Middle frontal gyrus (tissue), 1 donor: ENCODE measurements at regions not wholly inside any gene's neighbourhood (a gene's known extent, or its start where the extent isn't known, plus 50 kb on each side); places are given as distances from the start of the nearest gene placed in this dataset.

Experiments
- DNase-seq: peaks from one replicate; pipeline ENCODE4 v3.0.0-alpha.2; 2015; ENCODE audit warnings: low spot score; ENCODE audit errors: extremely low spot score

DNA sequence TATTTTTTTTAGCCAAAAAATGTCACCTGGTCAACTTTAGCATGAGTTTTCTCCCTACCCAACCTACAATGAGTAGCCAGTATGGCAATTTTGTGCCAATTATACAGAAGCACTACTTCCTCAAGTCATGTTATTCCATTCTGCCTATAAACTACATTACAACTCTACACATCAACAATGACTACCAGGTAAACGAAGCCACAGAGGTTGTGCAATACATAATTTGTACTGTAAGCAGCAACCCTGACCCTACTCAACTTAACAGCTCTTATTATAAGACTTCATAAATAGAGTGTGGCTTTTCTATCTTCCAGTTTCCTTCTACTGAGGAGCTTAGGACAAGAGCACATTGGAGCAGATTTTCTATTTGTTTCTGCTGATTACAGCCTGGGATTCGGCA lies 160.5 kb downstream of the HS3ST1 start:
- no peak for DNase-seq

DNA sequence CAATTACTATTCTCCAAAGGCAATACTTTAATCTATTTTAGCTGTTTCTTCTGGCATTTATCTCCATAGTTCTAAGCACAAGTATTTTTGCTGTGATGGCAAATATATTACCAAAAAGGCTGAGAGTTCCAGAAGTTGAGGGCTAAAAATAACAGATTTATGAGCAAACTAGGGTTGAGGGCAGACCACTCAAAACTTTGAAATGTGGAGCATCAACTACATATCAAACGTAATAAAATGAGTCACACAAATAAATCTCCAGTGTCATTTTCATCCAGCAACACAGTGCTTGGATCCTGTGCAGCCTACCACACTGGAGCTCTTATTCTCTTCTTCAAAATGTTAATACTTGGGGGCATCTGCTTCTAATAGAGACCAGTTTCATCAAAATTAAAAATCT lies 163.9 kb downstream of the HS3ST1 start:
- DNase-seq: no peak

DNA sequence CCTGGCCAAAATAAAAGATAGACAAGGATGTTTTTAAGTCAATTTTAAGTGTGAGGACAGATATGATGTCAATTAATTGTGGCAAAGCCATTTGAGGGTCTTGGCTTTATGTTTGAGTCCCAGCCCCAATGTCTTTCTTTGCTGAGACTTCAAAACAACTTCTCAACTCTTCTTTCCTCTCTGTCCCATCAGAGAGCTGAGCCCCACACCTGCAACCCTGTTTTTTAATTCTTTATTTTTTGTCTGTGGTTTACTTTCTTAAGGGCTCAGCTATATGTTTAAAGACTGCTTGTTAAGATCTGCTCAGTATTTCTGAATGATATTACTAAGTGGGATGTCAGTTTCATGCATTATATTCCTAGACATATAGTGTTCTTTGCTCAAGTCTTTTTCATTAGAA lies 164.3 kb downstream of the HS3ST1 start:
- DNase-seq: no peak

DNA sequence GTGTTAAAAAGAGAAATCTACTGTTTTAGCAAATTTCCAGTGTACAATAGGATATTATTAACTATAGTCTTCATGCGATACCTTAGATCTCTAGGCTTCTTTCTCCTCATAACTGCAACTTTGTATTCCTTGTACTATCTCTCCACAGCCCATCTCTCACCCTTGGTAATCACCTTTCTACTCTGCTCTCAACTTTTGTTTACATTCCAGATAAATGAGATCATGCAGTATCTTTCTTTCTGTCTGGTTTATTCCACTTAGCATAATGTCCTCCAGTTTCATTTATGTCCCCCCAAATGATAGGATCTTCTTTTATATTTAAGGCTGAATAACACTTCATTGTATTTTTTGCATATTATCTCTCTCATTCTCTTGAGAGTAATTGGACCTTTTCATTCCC lies 165.5 kb downstream of the HS3ST1 start:
- DNase-seq: no peak

DNA sequence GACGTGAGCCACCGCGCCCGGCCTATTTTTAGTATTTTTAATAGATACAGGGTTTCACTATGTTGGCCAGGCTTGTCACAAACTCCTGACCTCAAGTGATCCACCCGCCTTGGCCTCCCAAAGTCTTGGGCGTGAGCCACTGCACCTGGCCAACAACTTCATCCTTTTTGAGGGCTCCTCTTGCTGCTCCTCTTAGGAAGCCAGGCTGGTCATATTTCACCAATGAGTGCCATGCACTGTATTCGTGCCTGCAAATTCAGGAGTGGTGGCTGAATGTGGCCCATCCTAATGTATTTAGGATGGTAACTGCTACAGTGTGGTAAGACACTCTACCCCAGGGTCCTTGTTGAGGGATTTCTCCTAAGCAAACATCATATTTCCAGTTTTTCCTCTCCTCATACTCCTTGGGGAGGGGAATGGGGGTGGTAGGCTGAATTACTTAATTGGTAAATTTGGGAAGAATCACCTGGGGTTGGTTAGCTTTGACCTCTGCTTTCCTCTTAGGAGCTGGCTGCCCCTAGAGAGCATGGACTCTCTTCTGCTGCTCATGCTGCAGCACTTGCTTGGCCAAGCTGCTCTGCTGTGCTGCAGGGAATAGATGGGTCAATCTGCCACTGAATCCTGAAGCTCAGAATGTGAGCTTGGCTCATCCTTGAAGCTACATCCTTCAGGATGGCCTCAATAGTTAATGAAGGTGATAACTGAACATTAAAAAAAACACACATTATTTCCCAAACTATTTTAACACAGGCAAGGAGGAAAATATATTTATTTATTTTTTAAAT lies 167.4 kb downstream of the HS3ST1 start:
- no peak for DNase-seq

DNA sequence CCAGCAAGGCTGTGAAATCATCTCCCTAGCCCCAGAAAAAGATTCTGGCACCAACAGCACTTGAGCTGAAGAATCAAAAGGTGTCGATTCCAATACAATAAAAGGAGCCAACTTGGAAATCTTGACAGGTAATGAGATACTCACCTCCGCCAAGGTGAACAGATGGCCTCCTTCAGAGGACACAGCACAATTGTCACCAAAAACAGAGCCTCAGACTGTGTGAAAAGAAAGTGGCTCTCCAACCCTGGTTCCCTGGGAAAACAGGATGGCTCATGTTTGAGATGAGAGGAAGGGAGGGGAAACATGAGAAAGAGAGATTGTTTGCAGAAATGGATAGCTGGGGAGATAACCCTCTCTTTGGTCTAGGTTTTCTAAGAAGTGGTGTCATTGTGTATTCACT lies 168.9 kb downstream of the HS3ST1 start:
- no peak for DNase-seq

DNA sequence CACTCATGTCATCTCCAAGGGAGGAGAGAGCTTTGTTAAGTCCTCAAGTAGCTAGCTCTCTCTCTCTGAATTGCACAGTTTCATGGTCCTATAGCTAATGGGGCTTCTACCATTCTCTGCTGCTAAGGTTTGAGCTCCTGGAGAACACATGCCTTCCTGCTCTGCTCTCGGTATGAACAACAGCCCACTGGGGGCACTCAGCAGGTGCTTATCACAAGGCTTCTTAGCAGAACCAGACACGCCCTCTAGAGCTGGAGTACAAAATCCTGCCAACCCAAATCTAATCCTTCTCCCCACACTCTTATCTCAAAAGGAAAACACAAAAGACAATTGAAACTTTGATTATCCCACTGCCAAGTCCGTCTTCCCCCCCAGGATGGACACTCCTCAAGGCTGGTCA lies 176.5 kb downstream of the HS3ST1 start:
- no peak for DNase-seq

DNA sequence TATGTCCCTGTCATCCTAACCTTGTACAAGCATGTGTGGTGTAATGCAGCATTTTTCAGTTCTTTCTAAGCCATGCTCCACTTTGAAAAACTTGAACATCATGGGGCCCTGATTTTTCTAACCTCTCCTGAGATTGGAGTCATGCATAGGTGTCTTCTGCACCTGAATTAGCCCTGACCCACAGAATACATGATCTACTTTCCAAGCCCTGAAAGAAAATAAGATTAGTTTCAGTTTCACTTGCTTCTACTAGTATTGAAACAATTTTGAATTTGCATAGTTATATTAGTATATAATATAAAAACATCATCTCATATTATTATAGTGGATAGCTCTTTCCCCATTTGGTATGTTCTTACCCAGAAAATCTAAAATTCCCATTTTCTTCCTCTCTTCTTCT lies 178.2 kb downstream of the HS3ST1 start:
- DNase-seq: no peak

DNA sequence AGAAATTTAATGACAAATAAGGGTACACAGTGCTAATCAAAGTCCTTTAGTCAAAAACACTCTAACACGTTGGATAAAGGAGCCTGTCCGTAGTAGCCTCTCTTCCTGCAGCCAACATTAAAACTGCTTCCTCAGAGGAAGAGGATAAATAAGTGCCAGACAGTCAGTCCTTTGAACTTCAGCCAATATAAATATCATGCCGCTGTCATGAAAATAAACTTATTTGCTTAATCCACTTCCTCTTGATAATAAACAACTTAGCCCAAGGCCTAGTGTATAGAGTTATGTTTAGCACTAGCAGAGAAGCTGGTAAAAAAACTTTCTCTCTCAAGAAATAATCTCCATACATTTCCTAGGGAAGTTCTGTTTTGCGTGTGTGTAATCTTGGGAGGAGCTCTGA lies 196.7 kb downstream of the HS3ST1 start:
- DNase-seq: no peak

DNA sequence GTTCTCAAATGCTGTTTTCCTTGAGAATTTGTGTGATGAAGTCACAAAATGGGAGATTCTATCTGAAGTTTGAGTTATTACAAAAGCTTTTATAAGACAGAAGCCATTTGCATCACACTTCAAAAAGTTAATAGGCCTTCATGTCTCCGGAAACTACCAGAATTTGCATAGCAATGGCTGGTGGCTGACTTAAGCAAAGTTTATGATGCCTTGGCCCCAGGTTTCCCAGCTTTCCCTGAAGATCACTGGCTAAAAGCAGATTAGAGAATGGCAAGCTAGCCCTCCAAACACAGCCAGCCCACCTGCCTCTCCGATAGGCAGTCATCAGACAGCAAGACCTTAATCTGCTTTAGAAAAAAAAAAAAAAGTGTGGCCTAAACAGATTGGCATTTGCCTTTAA lies 197.8 kb downstream of the HS3ST1 start:
- DNase-seq: no peak

DNA sequence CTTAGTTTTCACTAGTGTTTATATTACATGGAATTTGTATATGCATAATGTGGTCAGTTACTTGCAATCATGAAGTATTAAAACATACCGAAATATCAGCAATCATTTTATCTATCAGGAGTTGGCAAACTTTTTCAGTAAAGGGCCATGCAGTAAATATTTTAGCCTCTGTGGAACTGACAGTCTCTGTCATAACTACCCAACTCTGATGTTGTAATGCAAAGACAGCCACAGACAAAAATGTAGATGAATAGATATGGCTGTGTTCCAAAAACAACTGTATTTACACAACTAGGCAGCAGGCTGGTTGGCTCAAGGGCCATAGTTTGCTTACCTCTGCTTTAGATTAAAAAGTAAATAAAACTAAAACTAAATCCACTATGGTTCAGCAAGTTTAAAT lies 200.2 kb downstream of the HS3ST1 start:
- DNase-seq: no peak

DNA sequence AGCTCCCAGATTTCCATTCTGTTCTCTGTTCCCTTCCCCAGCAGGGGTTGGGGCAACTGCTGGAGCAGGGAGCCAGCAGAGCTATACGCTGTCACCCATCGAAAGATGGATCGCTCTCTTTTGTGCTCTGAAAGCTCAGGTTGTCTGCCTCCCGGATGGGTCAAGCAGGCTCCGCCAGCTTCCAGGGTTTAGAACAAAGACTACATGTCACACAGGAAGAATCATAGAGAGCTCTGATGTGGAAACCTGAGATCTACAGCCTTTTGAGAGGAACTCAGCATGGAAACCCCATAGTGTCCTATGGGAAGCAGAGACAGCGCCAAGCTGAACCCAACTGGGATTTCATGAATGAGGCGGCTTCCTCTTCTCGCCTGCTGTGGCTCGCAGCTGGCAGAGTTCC lies 205.4 kb downstream of the HS3ST1 start:
- DNase-seq: no peak

DNA sequence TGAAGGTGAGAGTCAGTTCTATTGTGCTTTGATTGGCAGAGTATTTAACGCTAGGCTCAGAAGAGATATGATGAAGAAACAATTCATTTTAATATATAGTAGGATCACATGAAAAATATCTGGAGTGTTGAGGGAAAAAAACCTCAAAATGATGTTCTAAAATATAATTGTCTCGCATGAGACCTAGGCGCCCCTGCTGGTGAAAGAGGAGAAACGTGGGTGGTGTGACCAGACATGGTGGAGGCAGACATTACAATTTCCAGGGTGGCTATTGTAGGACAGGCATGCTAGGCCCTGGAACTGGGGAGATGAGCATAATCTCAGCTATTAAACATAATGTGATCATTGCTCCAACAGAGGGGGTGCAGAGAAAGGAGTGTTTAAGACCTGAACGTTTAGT lies 210.0 kb downstream of the HS3ST1 start:
- no peak for DNase-seq

DNA sequence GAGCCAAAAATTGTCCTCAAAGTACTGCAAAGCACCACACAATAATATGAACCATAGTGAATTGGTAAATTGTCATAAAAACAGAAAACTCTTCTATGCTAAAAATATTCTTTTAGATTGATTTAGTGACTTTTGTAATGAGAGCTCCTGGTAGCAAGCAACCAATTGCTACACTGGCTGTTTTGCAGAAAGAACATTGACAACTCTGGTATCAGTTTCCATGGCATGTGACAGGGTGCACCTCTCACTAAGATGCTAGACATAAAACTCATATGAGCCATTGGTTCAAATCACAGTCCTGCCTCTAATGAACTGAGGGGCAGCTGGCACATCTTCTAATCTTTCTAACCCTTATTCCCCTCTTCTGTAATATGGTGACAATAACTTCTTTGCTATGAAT lies 212.2 kb downstream of the HS3ST1 start:
- no peak for DNase-seq

DNA sequence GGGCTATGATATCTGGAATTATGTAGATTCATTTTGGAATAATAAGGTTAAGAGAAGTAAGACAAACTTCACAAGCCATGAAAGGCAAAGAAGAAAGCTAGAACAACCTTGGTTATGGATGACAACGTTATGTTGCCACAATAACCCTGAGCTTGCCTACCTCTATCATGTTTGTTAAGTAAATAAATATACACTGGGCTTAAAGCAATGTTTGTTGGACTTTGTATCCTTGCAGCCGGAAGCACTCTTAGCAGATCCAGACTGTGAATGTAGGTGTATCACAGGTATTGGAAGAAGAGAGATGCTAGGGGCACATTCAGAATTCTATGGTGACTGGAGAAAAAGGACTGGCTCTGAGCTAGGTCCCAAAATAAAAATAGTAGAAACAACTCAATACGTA lies 214.4 kb downstream of the HS3ST1 start:
- no peak for DNase-seq

DNA sequence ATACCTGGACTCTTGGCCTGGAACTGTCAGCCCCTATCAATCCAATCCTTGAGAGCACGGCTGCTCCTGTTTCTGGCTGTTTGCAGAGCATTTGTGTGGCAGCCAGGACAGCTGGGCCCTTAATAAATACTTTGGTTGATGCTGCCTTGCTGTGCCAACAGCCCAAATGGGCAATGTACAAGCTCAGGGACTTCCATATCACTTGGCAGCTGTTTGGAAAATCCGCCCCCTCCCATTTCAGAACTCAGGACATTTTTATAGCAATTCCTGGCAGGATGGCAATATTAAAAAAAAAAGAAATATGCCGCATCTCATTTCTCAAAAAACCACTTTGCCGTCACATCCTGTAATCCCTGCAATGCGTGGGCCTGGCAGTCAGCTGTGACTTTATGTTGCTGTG lies 218.9 kb downstream of the HS3ST1 start:
- no peak for DNase-seq

DNA sequence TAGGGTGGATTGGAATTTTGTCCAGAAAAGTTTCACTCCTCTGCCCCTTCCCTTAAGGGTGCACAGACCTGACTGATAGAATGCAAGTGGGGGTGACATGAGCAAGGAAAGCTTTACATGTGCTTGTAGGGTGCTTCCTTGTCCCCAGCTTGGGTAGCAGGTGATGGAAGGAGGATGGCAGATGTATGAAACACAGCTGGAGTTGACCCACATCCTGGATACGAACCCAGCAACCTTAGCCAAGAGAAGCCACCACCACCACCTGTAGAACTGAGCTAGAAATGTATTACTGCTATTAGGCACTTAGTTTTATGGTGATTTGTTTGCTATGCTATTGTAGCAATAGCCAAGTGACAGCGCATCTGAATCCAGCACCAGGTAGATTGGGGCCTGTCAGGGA lies 227.4 kb downstream of the HS3ST1 start:
- DNase-seq: no peak

DNA sequence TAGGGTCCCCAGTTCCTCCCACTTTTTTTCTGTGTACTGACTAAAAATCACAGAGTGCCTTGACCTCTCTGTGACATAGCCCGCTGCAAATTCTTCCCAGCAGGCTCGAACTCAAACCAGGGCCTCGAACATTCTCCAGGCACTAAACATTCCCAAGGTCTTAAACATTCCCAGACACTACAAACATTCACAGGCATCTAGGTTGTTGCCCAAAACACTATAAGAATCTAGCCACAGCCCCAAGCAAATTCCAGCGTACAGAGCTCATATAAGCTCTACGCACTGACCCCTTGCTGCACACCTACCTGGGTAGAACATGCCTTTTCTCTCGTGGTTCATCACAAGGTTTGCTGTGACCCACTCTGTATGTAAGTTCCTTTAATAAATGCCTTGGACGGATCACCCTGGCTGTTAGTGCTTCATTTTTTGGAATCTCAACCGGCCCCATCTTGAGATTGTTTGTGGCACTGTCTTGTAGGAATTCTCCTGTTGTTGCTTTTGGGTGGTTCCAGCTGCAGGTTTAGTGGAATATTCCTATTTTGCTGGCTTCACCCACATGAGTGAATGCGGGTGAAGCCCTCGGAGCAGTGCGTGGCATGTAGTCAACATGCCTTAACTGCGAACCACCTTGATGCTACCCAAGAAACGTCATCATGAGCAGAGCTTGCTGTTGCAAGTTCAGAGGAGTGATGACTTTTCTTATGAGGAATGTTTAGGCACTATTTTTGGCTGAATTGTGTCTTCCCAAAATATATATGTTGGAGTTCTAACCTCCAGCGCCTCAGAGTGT lies 230.0 kb downstream of the HS3ST1 start:
- DNase-seq: no peak

DNA sequence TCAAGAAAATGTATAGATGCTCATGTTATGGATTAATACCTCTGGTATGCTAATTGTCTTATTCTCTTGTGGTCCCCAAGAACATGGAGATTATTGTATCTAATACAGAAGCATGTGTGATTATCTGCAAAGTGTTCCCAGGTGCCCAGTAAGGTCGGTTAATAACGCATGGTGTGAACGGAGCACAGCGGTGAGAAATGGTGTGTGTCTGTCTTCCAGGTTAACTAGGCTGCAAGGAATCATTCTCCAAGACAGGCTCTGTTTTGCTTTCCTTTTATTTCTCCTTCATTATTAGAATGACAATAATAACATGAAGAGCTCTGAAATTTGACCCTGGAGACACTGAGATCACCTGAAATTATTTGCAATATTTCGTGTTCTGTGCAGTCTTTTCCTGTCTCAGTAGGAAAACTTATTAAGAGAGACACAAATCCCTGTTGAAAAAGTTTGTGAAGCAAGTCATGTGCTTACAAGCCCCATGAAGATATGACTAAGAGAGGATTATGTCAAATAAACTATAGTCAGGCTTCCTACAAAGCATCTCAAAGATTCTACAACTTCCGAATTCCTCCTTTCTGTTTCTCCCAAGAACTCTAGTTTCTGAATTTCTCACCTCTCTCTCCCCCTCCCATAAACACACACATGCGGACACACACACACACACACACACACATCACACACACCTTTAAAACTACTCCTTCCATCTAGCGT lies 230.9 kb downstream of the HS3ST1 start:
- no peak for DNase-seq

DNA sequence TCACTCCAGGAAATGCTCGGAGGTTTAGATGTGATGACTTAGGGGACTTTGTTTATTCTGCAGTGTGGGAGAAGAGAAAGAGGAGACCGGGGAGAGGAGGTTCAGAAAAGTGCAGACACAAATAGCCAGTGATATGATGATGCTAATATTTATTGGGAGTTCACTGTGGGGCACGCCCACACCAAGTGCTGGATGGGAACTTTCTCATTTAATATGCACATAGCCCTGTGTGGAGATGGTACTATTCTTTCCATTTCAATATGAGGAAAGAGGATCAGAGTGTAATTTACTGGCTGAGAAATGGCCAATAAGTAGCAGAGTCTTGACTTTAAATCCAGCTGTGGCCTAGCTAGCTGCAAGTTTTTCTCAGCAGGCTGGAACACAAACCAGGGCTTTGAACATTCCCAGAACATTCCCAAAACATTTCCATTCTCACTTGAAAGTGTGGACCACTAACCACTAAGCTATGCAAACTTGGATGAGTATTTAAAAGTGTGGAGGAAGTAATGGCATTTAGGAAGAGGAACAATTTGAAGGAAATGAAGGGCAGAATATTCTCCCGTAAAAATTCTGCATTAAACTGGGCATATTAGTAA lies 231.7 kb downstream of the HS3ST1 start:
- no peak for DNase-seq

DNA sequence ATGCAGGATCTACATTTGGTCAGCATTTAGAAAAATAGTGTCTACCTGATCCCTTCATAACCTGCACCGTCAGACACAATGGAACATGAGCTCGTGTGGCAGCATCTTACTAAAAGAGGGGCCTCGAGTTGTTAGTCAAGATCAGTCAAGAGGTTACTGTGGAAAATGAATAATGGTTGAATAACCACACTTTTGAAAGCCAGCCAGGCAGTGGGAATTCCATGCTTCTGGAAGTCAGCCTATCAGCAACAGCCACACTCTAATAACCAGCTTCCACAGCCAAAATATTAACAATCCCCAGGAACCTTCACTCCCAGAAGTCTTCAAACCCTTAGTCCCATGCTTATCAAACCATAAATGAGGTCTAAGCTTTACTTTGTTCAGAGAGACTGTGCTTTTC lies 234.3 kb downstream of the HS3ST1 start:
- no peak for DNase-seq

DNA sequence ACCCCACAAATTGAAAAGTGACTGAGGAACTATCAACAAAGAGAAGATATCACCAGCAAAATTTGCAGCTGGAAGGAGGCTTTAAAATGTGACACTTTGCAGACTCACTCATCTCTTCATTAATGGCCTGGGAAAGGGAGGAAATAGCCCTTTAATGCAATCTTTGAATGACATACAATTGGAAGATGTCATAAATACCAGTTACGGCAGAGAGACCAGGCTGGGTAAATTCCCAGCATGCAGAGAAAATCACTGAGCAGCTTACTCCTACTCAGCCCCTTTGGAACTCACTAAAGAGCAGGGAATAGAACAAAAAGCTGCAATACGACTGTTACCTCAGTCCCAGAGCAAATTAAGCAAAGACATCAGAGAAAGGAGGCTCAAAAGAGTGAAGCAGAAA lies 238.9 kb downstream of the HS3ST1 start:
- DNase-seq: no peak
